GM19351 (cell line): ENCODE measurements at regions not wholly inside any gene's neighbourhood (a gene's known extent, or its start where the extent isn't known, plus 50 kb on each side); places are given as distances from the start of the nearest gene placed in this dataset.
"Not testable (repeated sequence)": the region's sequence is repeated elsewhere in the genome, so short reads cannot be mapped to it uniquely, and the experiment has no call there.

Source experiments
- ATAC-seq: cut with Tn5 transposase; IDR thresholded peaks from one replicate; pipeline ENCODE4 v1.9.1; 2021; ENCODE audit warnings: mild to moderate bottlenecking, moderate library complexity; ENCODE audit not compliant: unreplicated experiment

DNA sequence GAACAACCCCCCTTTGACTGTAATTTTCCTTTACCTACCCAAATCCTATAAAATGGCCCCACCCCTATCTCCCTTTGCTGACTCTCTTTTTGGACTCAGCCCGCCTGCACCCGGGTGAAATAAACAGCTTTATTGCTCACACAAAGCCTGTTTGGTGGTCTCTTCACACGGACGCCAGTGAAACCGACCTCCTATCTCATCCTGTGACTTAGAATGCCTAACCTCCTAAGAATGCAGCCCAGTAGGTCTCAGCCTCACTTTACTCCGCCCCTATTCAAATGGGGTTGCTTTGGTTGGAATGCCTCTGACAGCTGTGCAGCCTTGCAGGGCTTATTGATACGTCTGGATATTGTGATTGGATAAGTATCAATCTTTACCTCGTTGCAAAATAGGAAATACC lies 243.8 kb upstream of the PROK2 start:
- not testable (repeated sequence) for ATAC-seq

DNA sequence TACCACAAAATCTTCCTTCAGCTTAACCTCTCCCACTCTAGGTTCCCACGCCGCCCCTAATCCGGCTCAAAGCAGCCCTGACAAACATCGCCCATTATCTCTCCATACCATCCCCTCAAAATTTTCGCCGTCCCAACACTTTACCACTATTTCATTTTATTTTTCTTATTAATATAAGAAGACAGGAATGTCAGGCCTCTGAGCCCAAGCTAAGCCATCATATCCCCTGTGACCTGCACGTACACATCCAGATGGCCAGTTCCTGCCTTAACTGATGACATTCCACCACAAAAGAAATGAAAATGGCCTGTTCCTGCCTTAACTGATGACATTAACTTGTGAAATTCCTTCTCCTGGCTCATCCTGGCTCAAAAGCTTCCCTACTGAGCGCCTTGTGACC lies 243.4 kb upstream of the PROK2 start:
- not testable (repeated sequence) for ATAC-seq

- not testable (repeated sequence) for ATAC-seq
These were observed 242.8 kb upstream of the PROK2 start for GRCh38 chr3:72027728-72028127.

- no peak for ATAC-seq
These were observed 237.1 kb upstream of the PROK2 start for GRCh38 chr3:72022027-72022426.

DNA sequence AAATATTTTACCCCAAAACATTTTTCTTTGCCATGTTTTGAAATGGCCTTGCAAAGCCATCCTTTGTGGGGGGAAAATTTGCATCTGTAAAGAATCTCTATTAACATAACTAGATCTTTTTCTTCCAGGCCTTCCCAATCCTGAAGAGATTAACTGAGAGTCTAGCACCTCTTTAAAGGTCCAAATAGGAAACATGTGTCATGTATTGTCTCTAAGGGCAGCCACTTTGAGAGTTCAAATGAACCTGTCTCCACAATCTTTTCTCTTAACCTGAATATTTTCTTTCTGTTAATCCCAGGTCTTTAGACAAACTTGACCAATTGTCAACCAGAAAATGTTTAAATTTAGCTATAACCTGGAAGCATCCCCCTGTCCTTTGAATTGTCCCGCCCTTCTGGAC lies 236.6 kb upstream of the PROK2 start:
- no peak for ATAC-seq

DNA sequence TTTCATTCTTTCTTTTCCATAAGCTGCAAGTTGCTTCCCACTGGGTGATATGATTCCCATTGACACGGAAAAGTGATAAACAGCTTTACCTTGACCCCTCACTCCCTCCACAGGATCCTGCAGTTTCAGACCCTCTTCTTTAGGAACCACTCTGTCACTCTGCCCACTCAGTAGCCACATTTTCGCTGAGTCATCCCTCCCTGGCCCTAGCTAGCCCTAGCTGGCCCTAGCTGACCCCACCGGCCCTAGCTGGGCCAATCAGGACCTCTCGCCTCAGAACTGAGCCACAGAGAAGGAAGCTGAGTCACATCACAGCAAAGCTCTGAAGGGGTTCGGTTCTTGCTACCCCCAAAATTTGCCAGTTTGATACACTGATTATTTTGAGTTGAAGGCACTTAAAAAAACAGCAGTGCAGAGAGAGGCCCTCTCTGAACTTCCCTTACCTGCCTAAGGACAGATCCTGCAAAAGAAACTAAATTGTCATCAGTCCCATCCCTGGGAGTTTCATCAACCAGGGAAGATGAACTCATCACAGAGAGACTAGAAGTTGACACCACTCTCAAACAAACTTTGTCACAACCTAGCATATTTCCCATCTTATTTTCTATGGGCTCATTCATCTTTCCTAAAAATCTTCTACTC lies 233.5 kb upstream of the PROK2 start:
- ATAC-seq = no peak

DNA sequence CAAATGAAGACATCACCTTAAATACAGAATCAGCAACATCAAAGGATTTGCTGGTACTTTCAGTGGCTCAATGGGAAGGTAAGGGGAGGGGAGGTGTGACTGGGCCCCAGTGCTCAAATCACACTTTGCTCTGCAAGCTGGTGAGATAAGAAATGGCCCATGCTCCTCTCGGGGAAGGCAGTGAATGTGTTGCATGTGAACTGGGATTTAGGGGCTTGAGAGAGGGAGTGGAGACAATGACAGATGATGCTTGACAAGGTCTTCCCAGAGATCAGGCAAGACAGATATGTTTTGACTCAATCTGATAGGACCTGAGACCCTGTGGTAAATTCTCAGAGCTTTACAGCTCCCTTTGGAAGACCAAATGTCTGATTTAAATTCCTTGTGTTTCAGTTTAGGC lies 233.0 kb upstream of the PROK2 start:
- no peak for ATAC-seq

GRCh38 chr3:72017311-72017710 lies 232.4 kb upstream of the PROK2 start:
- no peak for ATAC-seq

GRCh38 chr3:72015463-72015862 lies 230.5 kb upstream of the PROK2 start:
- ATAC-seq = no peak

DNA sequence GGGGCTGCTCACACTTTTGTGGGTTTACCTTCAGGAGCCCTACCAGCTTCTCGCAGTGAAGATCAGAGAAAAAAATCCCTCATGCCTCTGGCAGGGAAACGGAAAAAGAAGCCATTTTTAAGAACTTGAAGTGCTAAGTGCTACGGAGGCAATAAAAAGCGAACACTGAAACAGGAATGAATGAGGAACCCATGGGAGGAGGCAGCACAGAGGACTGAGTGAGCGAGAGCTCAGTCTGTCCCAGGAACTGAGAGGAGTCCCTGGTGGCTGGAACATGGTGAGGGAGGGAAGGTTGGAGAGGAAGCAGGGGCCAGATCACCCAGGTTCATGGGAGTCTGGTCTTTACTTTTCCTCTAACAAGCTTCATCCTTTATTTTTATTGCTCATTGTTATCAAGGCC lies 228.1 kb upstream of the PROK2 start:
- no peak for ATAC-seq

DNA sequence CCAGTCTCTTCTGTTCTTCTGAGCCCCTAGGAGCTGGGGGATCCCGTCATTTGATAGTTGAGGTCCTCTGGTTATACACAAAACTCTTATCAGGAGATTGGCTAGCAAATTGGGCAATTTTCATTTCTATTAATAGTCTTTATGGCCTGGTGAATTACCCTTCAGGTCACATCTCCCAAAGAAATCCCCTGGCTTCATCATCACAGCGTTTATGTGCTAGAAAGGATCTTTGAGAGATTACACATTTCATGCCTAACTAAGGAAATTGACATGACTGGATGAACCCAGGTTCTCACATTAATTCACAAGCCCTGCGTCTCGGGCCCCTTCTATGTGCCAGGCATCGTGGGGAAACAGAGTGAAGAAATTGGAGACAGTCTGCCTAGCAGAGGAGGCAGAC lies 227.4 kb upstream of the PROK2 start:
- ATAC-seq = no peak

GRCh38 chr3:72011485-72011884 lies 226.5 kb upstream of the PROK2 start:
- ATAC-seq = no peak

DNA sequence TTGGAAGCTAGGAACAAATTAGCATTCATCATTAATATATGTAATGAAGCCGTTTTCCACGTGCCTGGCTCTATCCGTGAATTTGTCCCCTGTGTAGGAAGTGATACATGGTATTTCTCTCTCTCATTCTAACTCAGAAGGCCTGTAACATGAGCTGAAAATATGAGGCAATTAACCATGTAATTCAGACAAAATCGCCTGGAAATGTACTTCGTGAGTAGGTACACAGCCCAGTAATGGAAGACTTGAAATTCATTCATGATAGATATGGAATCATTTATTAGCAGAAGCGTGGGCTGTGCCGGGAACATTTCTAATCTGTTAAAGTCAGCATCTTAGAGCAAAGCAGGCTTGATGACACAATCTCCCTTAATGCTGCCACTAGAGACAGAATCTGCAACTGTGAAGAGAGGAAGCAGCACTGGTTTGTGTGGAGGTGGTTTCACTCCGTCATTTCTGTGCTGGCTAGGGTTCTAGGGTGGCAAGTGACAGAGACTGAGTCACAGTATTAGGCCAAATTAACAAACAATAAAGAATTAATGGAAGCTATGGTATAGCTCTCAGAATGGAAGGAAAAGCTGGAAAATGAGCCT lies 225.0 kb upstream of the PROK2 start:
- ATAC-seq = peak; percentile 88

DNA sequence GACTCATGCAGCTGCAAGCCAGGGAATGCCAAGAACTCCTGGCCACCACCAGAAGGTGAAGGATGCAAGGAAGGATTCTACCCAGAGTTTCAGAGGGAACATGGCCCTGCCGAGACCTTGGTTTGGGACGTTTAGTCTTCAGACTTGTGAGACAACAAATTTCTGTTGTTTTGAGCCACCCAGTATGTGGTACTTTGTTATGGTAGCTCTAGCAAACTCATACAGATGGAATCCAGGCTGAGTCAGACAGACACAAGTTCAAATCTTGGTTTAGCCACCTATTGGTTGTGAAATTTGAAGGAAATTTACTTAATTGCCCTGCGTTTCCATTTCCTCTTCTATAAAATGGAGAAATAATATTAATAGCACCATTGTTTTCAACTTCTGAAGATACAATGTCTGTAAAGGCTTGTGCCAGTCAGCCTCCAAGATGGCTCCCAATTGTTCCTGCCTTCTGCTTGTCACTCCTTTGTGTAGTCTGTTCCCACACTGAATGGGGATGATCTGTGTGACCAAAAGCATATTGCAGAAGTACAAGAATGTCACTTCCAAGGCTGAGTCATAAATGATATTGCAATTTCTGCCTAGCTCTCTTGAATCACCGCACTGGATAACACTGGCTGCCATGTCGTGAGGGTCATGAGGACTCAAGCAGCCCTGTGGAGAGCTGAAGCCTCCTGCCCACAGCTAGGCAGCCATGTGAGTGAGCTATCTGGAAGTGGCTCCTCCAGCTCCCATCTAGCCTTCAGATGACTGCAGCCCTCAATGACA lies 223.5 kb upstream of the PROK2 start:
- ATAC-seq = no peak

DNA sequence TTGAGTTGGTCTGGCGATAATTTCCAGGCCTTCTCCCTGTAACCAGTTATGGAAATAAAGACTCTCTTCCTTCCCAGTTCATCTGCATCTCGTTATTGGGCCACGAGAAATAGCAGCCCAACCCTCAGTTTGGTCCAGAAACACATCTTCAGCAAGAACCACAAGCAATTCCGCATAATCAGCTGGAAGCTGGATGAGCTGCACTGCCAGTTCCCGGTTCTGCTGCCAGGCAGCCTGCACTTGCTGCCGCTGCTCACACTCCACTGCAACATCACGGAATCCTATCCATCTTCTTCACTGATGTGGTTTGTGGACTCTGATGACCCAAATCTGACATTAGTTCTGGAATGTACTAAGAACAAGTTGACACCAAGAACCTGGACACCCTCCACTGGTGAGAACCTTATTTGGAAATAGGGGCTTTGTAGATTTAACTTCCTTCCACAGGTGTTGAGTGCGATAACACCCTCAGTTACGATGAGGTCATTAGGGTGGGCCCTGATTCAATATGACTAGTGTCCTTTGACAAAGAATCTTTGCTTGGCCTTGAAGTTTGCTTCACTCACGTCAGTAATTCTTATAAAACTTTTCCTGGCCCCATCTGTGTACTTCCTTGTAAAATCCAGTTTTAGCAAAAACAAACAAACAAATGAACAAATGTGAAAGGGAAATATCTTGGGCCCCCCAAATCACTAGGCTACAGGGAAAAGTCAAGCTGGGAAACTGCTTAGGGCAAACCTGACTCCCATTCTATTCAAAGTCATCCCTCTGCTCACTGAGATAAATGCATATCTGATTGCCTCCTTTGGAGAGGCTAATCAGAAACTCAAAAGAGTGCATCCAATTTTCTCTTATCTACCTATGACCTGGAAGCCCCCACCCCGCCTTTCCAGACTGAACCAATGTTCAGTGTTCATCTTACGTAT lies 221.9 kb upstream of the PROK2 start:
- no peak for ATAC-seq

- no peak for ATAC-seq
These were observed 219.9 kb upstream of the PROK2 start for GRCh38 chr3:72004749-72005292.

GRCh38 chr3:72003936-72004335 lies 219.0 kb upstream of the PROK2 start:
- ATAC-seq = no peak

GRCh38 chr3:72001758-72002157 lies 216.8 kb upstream of the PROK2 start:
- ATAC-seq = no peak

DNA sequence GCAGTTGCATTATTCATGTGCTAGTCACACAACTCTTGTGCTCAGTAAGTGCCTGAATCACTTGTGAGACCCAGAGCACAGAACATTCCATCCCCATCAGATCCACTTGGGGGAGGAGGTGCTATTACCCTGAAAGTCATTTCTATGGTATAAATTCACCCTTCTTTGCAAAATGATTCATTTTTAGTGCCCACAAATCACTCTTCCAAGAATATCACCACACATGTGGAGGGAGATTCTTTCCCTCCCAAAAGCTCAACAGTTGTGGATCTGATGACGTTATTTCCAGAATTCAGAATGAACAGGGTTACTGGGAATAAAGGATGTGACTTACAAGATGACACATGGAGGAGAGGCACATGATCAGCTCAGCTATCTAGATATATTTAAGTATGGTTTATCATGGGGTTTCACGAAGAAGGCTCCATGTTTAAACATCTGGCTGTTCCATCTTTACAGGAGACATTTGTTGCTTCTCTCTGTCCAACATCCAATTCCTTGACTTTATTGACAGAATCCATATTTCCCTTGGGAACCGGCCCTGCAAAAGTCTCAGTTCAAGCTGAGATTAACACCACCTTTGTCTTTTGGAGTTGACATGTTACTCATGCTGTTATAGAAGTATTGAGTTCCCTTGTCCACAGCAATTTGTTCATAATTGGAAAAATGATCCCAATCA lies 214.2 kb upstream of the PROK2 start:
- no peak for ATAC-seq

DNA sequence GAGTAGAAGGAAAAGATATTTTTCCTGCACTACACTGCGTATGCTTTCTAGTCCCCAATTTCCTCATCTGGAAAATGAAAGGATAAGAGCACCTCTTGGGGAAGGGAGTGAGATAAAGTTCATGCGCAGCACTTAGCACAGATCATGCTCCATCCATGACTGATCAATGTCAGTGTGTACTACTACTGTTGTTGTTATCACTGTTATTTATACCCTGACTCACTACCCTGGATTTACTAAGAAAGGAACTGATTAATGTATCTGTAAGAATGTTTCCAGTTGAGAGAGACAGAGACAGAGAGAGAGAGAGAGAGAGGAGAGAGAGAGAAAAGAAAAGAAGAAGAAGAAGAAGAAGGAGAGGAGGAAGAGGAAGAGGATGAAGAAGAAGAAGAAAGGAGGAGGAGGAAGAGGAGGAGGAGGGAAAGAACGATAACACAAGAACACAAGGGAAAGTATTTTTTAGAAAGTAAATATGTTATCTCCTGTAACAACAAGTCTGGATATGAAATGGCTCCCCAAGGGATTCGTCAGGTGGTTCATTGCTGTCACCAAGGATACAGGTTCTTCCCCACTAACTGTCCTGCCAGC lies 212.2 kb upstream of the PROK2 start:
- ATAC-seq = no peak
